RWPE1 (cell line): ENCODE measurements at regions not wholly inside any gene's neighbourhood (a gene's known extent, or its start where the extent isn't known, plus 50 kb on each side); places are given as distances from the start of the nearest gene placed in this dataset.
"Not testable (repeated sequence)": the region's sequence is repeated elsewhere in the genome, so short reads cannot be mapped to it uniquely, and the experiment has no call there.

Experiments
- CTCF ChIA-PET: fragments of 350-600 bp; sonication (Branson Sonifier 250); formaldehyde crosslinking; extraction: SDS; loops from one replicate; lab custom pipeline; 2021; lab: Yijun Ruan, JAX
- POLR2A ChIA-PET: fragments of 400-600 bp; formaldehyde crosslinking; extraction: SDS; loops from one replicate; lab custom pipeline; 2020; ENCODE audit warnings: antibody characterized with exemption; ENCODE audit not compliant: low non-redundant PET; lab: Yijun Ruan, JAX
- DNase-seq: peaks from one replicate; pipeline ENCODE4 v3.0.0; 2012; ENCODE audit warnings: low spot score
- H3K27ac ChIP-seq: fragments of 450-650 bp; 2 replicates; pipeline ENCODE4 v1.5.1; 2017
- CTCF ChIP-seq: fragments of 450-650 bp; conservative IDR thresholded peaks from 2 replicates; pipeline ENCODE4 v1.5.1; 2017; ENCODE audit warnings: low read depth, mild to moderate bottlenecking

GRCh38 chr12:23238190-23238589 lies 613.2 kb downstream of the ETNK1 start:
- TF ChIP-seq CTCF, result no peak
- no peak overlapping the region for H3K27ac ChIP-seq
- ChIA-PET POLR2A (no interaction called here), CTCF (no interaction called here)
- DNase-seq, result no peak

GRCh38 chr12:23238957-23239356 lies 614.0 kb downstream of the ETNK1 start:
- ChIA-PET POLR2A (no interaction called here), CTCF (no interaction called here)
- no peak for TF ChIP-seq CTCF
- H3K27ac ChIP-seq, result no peak overlapping the region
- no peak for DNase-seq

GRCh38 chr12:23245186-23245585 lies 620.2 kb downstream of the ETNK1 start:
- no peak for DNase-seq
- no peak overlapping the region for H3K27ac ChIP-seq
- ChIA-PET POLR2A (no interaction called here), CTCF (no interaction called here)
- TF ChIP-seq CTCF, result no peak

GRCh38 chr12:23253191-23253590 lies 628.2 kb downstream of the ETNK1 start:
- no peak overlapping the region for H3K27ac ChIP-seq
- no peak for DNase-seq
- POLR2A ChIA-PET, result no interaction called here
- CTCF ChIA-PET, result no interaction called here
- no peak for TF ChIP-seq CTCF

- CTCF ChIA-PET, POLR2A ChIA-PET, H3K27ac ChIP-seq, DNase-seq: not testable (repeated sequence)
These were observed 628.9 kb downstream of the ETNK1 start for GRCh38 chr12:23253910-23254309.

GRCh38 chr12:23259558-23259957 lies 634.6 kb downstream of the ETNK1 start:
- ChIA-PET POLR2A (no interaction called here), CTCF (no interaction called here)
- no peak overlapping the region for H3K27ac ChIP-seq
- no peak for TF ChIP-seq CTCF
- DNase-seq, result no peak

GRCh38 chr12:23262670-23263069 lies 637.7 kb downstream of the ETNK1 start:
- TF ChIP-seq CTCF, result no peak
- H3K27ac ChIP-seq, result no peak overlapping the region
- ChIA-PET CTCF (no interaction called here), POLR2A (no interaction called here)
- DNase-seq, result no peak
